ENCODE measurements at regions not wholly inside any gene's neighbourhood (a gene's known extent, or its start where the extent isn't known, plus 50 kb on each side); places are given as distances from the start of the nearest gene placed in this dataset.
A peak's percentile ranks its signal among the peaks of the same experiment; 100 is the strongest.

DNA sequence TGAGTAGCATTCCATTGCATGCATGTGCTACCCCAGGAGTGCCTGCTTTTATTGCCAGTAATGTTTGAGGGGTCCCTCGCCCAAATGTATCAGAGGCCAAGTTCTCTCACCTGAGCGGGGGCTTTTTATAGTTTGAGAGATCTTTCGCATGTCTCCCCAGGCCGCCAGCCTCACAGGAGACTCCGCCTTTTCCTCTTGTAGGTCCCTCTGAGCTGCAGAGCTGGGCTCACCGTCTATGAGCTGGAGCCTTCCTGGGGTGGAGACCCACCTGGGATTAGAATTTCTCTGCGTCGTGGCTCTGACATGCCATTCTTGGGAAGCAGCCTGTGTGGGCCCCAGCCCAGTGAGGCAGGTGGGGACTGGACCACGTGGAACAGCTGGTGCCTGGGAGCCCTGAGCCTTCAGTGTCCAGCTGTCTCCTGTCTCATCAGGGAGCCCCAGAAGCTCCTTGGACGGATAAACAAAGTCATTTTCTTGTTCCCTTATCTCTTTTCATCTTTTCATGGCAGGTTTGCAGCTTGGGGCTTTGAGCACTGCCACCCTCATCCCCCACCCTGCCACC is 261.7 kb upstream of the CRY1 start:
- 72% methylated on average over 10 of the region's 10 CpGs for WGBS (ENCODE audit: low lambda C conversion rate, missing lambda C conversion rate)
- H4K20me1 ChIP-seq (ENCODE audit: insufficient read depth, poor library complexity, severe bottlenecking) = no peaks in the 10 kb centered on the region
- no peak for TF ChIP-seq EZH2 (IDR thresholded peaks at IDR 0.05; ENCODE audit: borderline replicate concordance)
- TF ChIP-seq EZH2phosphoT487 (IDR thresholded peaks at IDR 0.05; ENCODE audit: low read depth, severe bottlenecking, unreplicated experiment) = no peak
- no peak for TF ChIP-seq CTCF (IDR thresholded peaks at IDR 0.05; ENCODE audit: poor library complexity)
- no peak overlapping the region for H3K4me3 ChIP-seq
- H3K4me1 ChIP-seq (ENCODE audit: insufficient read depth) = peaks cover 5% of the 10 kb centered on the region
- no peaks in the 10 kb centered on the region for H3K9me3 ChIP-seq (ENCODE audit: low read depth)
- H2AFZ ChIP-seq = no peak overlapping the region
- H3K36me3 ChIP-seq (replicated peaks; ENCODE audit: insufficient read depth, low read depth) = no peaks in the 10 kb centered on the region
- no peak for DNase-seq (ENCODE audit: low spot score)
- no peak overlapping the region for H3K4me2 ChIP-seq
- H3K27ac ChIP-seq = no peak overlapping the region
- H3K9me2 ChIP-seq (replicated peaks; ENCODE audit: insufficient read depth) = no peaks in the 10 kb centered on the region
- H3K79me2 ChIP-seq = no peaks in the 10 kb centered on the region
- no peaks in the 10 kb centered on the region for H3K27me3 ChIP-seq

DNA sequence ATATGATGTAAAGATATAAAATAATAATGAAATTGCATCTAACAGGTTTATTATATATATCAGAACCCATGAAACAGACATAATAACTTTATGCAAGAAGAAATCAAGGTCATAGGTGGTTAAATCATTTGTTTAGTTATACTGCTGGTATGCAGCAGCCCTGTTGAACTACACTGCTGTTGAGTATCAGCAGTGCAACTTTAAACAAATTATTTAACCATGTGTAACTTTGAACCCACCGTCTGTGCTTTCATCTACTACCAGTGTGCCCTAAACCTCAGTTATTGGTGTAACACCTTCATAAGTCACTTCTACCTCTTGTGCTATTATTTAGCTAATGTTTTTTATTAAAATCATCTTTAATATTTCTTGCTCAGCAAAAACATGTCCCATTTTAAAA is 262.3 kb upstream of the CRY1 start:
- no peak overlapping the region for H3K4me3 ChIP-seq
- no peak for DNase-seq (ENCODE audit: low spot score)
- H3K9me3 ChIP-seq (ENCODE audit: low read depth) = no peaks in the 10 kb centered on the region
- H2AFZ ChIP-seq = no peak overlapping the region
- H3K4me2 ChIP-seq = no peak overlapping the region
- H3K9me2 ChIP-seq (replicated peaks; ENCODE audit: insufficient read depth) = no peaks in the 10 kb centered on the region
- TF ChIP-seq CTCF (IDR thresholded peaks at IDR 0.05; ENCODE audit: poor library complexity) = no peak
- no peak for TF ChIP-seq EZH2phosphoT487 (IDR thresholded peaks at IDR 0.05; ENCODE audit: low read depth, severe bottlenecking, unreplicated experiment)
- no peak for TF ChIP-seq EZH2 (IDR thresholded peaks at IDR 0.05; ENCODE audit: borderline replicate concordance)
- no peaks in the 10 kb centered on the region for H3K27me3 ChIP-seq
- H3K79me2 ChIP-seq = no peaks in the 10 kb centered on the region
- peaks cover 5% of the 10 kb centered on the region for H3K4me1 ChIP-seq (ENCODE audit: insufficient read depth)
- no peak overlapping the region for H3K27ac ChIP-seq
- no peaks in the 10 kb centered on the region for H3K36me3 ChIP-seq (replicated peaks; ENCODE audit: insufficient read depth, low read depth)
- 22% methylated on average over 1 of the region's 1 CpG for WGBS (ENCODE audit: low lambda C conversion rate, missing lambda C conversion rate)
- H4K20me1 ChIP-seq (ENCODE audit: insufficient read depth, poor library complexity, severe bottlenecking) = no peaks in the 10 kb centered on the region

DNA sequence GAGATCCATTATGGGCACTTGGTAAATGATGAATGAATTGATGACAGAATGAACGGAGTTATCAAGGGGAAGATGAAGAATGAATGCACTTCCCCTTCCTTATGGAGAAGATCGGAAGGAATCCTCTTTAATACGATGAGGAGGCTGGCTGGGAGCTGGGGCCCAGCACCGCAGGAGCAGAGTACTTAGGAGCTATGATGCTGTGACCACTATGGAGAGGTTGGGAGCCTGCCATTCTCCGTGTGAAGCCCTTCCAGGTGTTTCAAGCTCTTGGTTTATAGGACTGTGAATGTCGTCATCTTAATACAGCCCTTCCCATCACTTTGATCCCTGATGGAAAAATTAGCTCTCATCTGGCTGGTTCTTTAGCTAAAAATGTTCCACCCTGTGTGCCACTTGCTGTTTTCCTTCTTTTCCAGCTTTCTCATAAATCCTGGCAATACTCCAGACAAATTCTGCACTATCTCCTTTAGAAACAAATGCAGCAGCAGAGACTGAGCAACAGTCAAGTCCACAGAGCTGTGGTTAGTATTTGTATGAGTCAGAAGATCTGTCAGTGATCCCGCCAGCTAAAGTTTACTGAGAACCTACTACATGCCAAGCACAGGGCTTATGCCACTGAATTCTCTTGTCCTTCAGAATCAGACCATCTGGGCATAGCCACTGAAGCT is 263.1 kb upstream of the CRY1 start:
- WGBS (ENCODE audit: low lambda C conversion rate, missing lambda C conversion rate) = 63% methylated on average over 7 of the region's 7 CpGs
- Histone ChIP-seq H3K9me2 (replicated peaks; ENCODE audit: insufficient read depth) (no peaks in the 10 kb centered on the region), H3K36me3 (replicated peaks; ENCODE audit: insufficient read depth, low read depth) (no peaks in the 10 kb centered on the region), H3K9me3 (ENCODE audit: low read depth) (no peaks in the 10 kb centered on the region), H3K4me3 (no peak overlapping the region), H2AFZ (no peak overlapping the region), H3K4me1 (ENCODE audit: insufficient read depth) (peaks cover 5% of the 10 kb centered on the region), H3K4me2 (no peak overlapping the region), H3K27ac (no peak overlapping the region), H3K79me2 (no peaks in the 10 kb centered on the region), H4K20me1 (ENCODE audit: insufficient read depth, poor library complexity, severe bottlenecking) (no peaks in the 10 kb centered on the region), H3K27me3 (no peaks in the 10 kb centered on the region)
- DNase-seq (ENCODE audit: low spot score) = peak; percentile 32
- TF ChIP-seq EZH2 (IDR thresholded peaks at IDR 0.05; ENCODE audit: borderline replicate concordance) (no peak), EZH2phosphoT487 (IDR thresholded peaks at IDR 0.05; ENCODE audit: low read depth, severe bottlenecking, unreplicated experiment) (no peak), CTCF (IDR thresholded peaks at IDR 0.05; ENCODE audit: poor library complexity) (no peak)
